Astrocyte (in vitro differentiated cells and primary cell): ENCODE measurements at regions not wholly inside any gene's neighbourhood (a gene's known extent, or its start where the extent isn't known, plus 50 kb on each side); places are given as distances from the start of the nearest gene placed in this dataset.

ENCODE experiments used
- DNase-seq: peaks from one replicate; pipeline ENCODE4 v3.0.0-alpha.2; 2010; ENCODE audit warnings: low read depth
- FAIRE-seq: peaks from 2 replicates; lab custom pipeline; 2011; peaks lifted over from hg19 to GRCh38; lab: Jason Lieb, UNC
- H2AFZ ChIP-seq: 2 replicates; pipeline ENCODE4 v1.6.0; 2012; ENCODE audit warnings: low read depth, low read length, inconsistent platforms
- H3K27ac ChIP-seq: 2 replicates; pipeline ENCODE4 v1.5.1; 2011; ENCODE audit warnings: low read depth, low read length, inconsistent platforms
- H3K27me3 ChIP-seq: 2 replicates; pipeline ENCODE4 v1.6.0; 2011; ENCODE audit warnings: low read length, inconsistent platforms; ENCODE audit not compliant: insufficient read depth
- H3K36me3 ChIP-seq: 2 replicates; pipeline ENCODE4 v1.5.1; 2011; ENCODE audit warnings: low read length, inconsistent platforms; ENCODE audit not compliant: insufficient read depth
- H3K4me1 ChIP-seq: 2 replicates; pipeline ENCODE4 v1.5.1; 2011; ENCODE audit warnings: low read length, inconsistent platforms; ENCODE audit not compliant: insufficient read depth
- H3K4me2 ChIP-seq: 2 replicates; pipeline ENCODE4 v1.6.0; 2012; ENCODE audit warnings: low read length, inconsistent platforms
- H3K4me3 ChIP-seq: 2 replicates; pipeline ENCODE4 v1.5.1; 2011; ENCODE audit warnings: low read depth, mild to moderate bottlenecking, low read length, inconsistent platforms; ENCODE audit not compliant: insufficient read depth
- H3K79me2 ChIP-seq: 2 replicates; pipeline ENCODE4 v1.6.0; 2012; ENCODE audit warnings: mild to moderate bottlenecking, low read length, inconsistent platforms; ENCODE audit not compliant: insufficient read depth
- H3K9ac ChIP-seq: 2 replicates; pipeline ENCODE4 v1.6.0; 2012; ENCODE audit warnings: mild to moderate bottlenecking, low read length, inconsistent platforms
- H3K9me3 ChIP-seq: 2 replicates; pipeline ENCODE4 v1.5.1; 2012; ENCODE audit warnings: low read depth, mild to moderate bottlenecking, low read length, inconsistent platforms; ENCODE audit not compliant: insufficient read depth
- H4K20me1 ChIP-seq: 2 replicates; pipeline ENCODE4 v1.6.0; 2012; ENCODE audit warnings: low read length, inconsistent platforms; ENCODE audit not compliant: insufficient read depth
- H3K27ac Mint-ChIP-seq: one replicate; pipeline ENCODE4 v1.8.0; 2021; ENCODE audit warnings: mild to moderate bottlenecking, mixed read lengths; ENCODE audit not compliant: unreplicated experiment
- H3K27me3 Mint-ChIP-seq: one replicate; pipeline ENCODE4 v1.8.0; 2021; ENCODE audit warnings: low read depth, mixed read lengths; ENCODE audit not compliant: unreplicated experiment
- H3K36me3 Mint-ChIP-seq: one replicate; pipeline ENCODE4 v1.8.0; 2021; ENCODE audit warnings: low read depth, mixed read lengths; ENCODE audit not compliant: unreplicated experiment
- H3K4me1 Mint-ChIP-seq: one replicate; pipeline ENCODE4 v1.8.0; 2021; ENCODE audit warnings: low read depth, mixed read lengths; ENCODE audit not compliant: unreplicated experiment
- H3K4me3 Mint-ChIP-seq: one replicate; pipeline ENCODE4 v1.8.0; 2021; ENCODE audit warnings: mild to moderate bottlenecking, moderate library complexity, mixed read lengths; ENCODE audit not compliant: unreplicated experiment
- H3K9me3 Mint-ChIP-seq: one replicate; pipeline ENCODE4 v1.8.0; 2021; ENCODE audit warnings: mild to moderate bottlenecking, mixed read lengths; ENCODE audit not compliant: unreplicated experiment
- CTCF ChIP-seq: IDR thresholded peaks from 2 replicates; pipeline ENCODE4 v1.5.1; 2011; ENCODE audit warnings: low read depth, mild to moderate bottlenecking, inconsistent platforms, low read length, moderate library complexity; ENCODE audit not compliant: insufficient read depth
- EZH2 ChIP-seq: IDR thresholded peaks from 2 replicates; pipeline ENCODE4 v1.6.1; 2012; ENCODE audit warnings: mild to moderate bottlenecking, low read length, inconsistent platforms; ENCODE audit not compliant: insufficient read depth

GRCh38 chr5:1731091-1731639, 68.5 kb downstream of the MRPL36 start:
- Mint-ChIP-seq H3K27ac (no peak overlapping the region), H3K27me3 (peaks cover 33% of the 10 kb centered on the region), H3K4me3 (no peak overlapping the region), H3K4me1 (no peaks in the 10 kb centered on the region), H3K9me3 (no peaks in the 10 kb centered on the region), H3K36me3 (no peaks in the 10 kb centered on the region)
- Histone ChIP-seq H3K4me3 (no peak overlapping the region), H3K79me2 (no peaks in the 10 kb centered on the region), H3K9me3 (no peaks in the 10 kb centered on the region), H3K27ac (no peak overlapping the region), H3K27me3 (peaks cover 5% of the 10 kb centered on the region), H3K36me3 (no peaks in the 10 kb centered on the region), H3K4me1 (no peaks in the 10 kb centered on the region), H2AFZ (no peak overlapping the region), H3K4me2 (no peak overlapping the region), H3K9ac (no peak overlapping the region), H4K20me1 (no peaks in the 10 kb centered on the region)
- TF ChIP-seq CTCF (no peak), EZH2 (no peak)
- FAIRE-seq (no peak), DNase-seq (no peak)

- no peak overlapping the region for H3K4me3 ChIP-seq
- H3K9ac ChIP-seq = no peak overlapping the region
- DNase-seq (no peak), FAIRE-seq (no peak)
- H3K27ac ChIP-seq = no peak overlapping the region
- Mint-ChIP-seq H3K27ac (peak overlapping the region; percentile 62), H3K4me3 (no peak overlapping the region), H3K4me1 (no peaks in the 10 kb centered on the region), H3K36me3 (no peaks in the 10 kb centered on the region), H3K9me3 (no peaks in the 10 kb centered on the region), H3K27me3 (peaks cover 34% of the 10 kb centered on the region)
- no peaks in the 10 kb centered on the region for H3K79me2 ChIP-seq
- H3K9me3 ChIP-seq = no peaks in the 10 kb centered on the region
- H3K4me2 ChIP-seq = no peak overlapping the region
- TF ChIP-seq CTCF (no peak), EZH2 (no peak)
- no peak overlapping the region for H2AFZ ChIP-seq
- H3K36me3 ChIP-seq = no peaks in the 10 kb centered on the region
- H3K27me3 ChIP-seq = no peaks in the 10 kb centered on the region
- no peaks in the 10 kb centered on the region for H4K20me1 ChIP-seq
- H3K4me1 ChIP-seq = no peaks in the 10 kb centered on the region
Measured at GRCh38 chr5:1730487-1730847, 69.2 kb downstream of the MRPL36 start.

- no peak overlapping the region for H3K4me3 Mint-ChIP-seq
- Histone ChIP-seq H3K9ac (no peak overlapping the region), H2AFZ (no peak overlapping the region), H3K36me3 (no peaks in the 10 kb centered on the region), H3K4me1 (no peaks in the 10 kb centered on the region), H3K4me3 (no peak overlapping the region), H3K79me2 (no peaks in the 10 kb centered on the region), H4K20me1 (no peaks in the 10 kb centered on the region), H3K27me3 (no peaks in the 10 kb centered on the region), H3K27ac (no peak overlapping the region), H3K4me2 (no peak overlapping the region), H3K9me3 (no peaks in the 10 kb centered on the region)
- H3K27me3 Mint-ChIP-seq = peaks cover 32% of the 10 kb centered on the region
- no peak for TF ChIP-seq CTCF
- TF ChIP-seq EZH2 = no peak
- H3K36me3 Mint-ChIP-seq = no peaks in the 10 kb centered on the region
- no peak for FAIRE-seq
- no peak overlapping the region for H3K27ac Mint-ChIP-seq
- H3K9me3 Mint-ChIP-seq = no peaks in the 10 kb centered on the region
- H3K4me1 Mint-ChIP-seq = no peaks in the 10 kb centered on the region
- DNase-seq = no peak
Measured at GRCh38 chr5:1729641-1730486, 69.8 kb downstream of the MRPL36 start.
